ENCODE measurements at regions not wholly inside any gene's neighbourhood (a gene's known extent, or its start where the extent isn't known, plus 50 kb on each side); places are given as distances from the start of the nearest gene placed in this dataset.
A peak's percentile ranks its signal among the peaks of the same experiment; 100 is the strongest.

DNA sequence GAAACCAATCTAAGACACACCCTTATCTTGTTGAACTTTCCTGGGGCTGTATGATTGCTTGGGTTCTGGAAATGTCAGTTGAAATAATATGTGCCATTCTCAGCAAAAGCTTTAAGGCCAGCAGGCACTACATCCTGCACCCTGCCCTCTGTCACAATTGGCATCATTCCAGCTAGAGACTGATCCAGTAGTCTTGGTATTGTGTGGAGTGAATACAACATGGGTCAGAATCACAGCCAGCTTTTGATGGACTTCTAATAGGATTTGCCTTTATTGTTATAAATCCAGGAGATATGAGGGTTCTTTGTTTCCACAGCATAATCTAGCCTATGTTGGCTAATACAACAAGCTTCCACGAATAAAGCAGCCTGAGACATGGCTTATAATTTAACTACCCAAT is 617.0 kb upstream of the CDH2 start:
- no peak for DNase-seq

DNA sequence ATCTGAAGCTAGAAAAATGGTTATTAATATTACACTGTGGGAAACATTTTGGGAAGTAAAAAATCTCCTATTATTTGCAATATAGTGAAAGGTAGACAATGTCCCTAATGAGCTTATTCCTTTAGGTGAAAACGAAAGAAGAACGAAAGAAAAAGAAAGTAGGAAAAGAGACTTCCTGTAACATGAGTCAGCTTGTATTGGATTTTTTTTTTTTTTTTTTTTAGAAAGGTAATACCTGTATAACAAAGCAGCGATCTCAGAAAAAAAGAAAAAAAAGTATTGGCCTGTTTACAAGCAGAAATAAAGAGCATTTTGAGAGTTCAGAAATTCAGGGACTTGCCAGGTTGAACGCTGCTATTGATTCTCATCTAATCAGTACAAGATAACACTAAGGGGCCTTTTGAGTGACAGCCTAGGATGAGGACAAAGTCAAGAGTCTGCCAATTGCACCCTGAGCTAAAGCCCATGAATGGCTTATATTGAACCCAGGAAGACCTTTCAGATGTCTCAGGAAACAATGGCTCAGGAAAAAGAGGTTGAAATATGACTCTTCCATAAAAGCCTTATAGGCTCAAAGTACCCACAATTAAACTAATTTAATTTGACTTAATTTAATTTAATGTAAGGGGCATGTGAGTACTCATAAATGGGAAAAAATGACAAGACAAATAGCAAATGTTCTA is 615.6 kb upstream of the CDH2 start:
- DNase-seq: no peak

DNA sequence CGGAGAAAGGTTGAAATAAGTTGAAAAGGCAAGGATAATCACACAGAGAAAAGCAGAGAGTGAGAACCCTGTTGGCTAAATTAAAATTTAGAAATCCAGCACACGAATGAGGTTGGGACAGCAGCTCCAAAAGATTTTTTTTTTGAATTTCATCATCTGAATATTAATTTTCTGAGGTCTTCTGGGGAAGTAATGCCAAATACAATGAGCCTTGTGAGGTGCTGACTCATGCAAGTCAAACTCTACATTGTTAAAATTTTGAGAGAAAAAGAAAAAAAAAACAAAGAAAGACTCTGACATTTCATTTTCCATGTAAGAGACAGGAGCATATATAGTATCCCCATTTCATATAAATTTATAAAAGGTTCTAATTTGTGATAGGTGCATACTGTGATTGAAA is 614.2 kb upstream of the CDH2 start:
- no peak for DNase-seq

DNA sequence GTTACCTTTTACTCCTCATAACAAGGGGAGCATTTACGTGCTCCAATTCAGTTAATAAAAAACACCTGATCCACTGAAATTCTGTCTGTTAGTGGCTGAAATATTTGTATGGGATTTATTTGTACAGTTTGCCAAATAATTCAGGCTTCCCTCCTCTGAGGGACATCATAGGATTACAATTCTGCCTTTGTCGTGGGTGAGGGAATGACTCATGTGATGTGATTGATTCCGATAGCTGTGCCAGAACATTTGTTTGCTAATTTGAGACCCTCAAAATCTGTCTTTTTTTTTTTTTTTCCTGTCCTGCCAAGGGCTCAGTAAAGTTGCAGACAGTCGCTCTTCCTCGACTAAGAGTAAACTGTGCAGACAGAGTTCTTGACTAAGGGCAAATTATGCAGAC is 612.6 kb upstream of the CDH2 start:
- no peak for DNase-seq

DNA sequence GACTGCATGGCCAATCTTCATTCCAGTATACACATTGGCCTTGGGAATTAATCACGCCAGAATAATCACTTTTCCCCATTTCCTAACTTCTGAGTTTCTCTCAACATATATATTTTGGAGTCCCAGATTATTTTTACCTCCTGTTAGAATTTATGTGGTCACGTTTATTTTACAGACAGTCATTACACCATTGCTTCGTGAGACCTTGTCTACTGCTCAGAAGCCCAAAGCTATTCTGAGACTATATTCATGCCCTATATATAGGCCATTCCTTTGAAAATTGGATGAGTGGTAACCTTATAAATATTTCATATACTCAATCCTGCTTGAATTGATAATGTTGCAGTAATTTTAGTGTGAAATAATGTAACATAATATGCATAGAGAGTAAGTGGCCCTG is 610.0 kb upstream of the CDH2 start:
- no peak for DNase-seq

DNA sequence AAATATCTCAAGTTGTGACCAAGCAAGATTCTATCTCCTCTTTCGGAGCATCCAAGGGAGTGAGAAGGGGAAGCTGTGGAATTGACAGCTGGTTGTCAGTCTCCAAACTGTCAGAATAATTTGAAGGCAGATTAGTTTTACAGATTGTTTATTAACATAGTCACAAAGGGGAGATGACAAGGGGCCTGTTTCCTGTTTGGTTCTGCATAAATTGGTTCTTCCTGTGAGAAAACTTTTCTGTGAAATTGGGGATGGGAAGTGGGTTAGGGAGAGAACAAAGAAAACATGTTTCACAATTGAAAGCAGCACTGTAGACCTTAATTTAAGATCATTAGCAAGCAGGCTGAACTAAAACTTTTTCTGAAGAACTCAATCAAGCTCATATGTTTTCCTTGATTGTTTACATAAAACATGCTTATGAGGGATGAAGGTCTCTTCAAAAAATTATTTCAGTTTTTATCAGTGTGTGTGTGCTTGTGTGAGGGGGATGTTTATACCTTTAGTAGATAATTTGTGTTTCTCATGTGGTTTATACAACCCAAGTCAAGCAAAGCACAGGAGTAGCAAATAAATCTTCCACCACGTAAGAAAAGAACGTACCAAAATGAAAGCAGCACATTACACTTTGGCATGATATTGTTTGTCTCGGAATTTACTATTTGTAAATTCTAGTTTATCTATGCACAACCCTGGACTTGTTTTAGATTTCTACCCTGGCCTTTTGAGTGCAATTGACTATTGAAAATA is 604.9 kb upstream of the CDH2 start:
- no peak for DNase-seq

DNA sequence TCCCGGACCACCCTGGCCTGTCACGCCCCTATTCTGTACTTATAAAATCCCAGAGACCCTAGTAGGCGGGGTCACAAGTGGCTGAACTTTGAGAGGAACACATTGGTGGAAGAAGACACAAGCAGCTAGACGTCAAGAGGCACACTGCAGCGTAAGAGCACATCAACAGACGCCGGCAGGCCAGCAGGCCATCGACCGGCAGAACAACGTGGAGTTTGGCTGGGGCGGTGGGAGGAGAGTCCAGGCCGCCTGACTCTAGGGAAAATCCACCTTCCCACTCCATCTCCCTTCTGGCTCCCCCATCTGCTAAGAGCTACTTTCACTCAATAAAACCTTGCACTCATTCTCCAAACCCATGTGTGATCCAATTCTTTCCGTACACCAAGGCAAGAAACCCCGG is 601.8 kb upstream of the CDH2 start:
- DNase-seq: no peak

DNA sequence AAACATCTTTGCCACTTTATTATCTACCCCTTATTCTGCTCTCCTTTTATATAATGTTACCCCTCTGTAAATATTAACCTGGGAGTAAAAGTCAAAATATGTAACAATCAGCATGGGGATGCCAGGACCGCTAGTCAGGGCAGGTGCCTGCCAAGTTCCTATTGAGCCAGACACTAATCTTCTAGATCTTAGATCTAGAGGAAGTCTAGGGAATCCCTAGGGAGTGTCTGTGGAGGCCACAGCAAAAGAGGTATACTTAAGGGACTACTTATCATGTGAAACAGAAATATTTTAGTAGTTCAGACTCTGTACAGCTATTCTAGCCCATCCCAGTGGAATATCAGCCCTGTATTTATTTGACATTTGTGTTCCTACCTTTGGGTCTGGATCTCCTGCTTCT is 600.8 kb upstream of the CDH2 start:
- no peak for DNase-seq

DNA sequence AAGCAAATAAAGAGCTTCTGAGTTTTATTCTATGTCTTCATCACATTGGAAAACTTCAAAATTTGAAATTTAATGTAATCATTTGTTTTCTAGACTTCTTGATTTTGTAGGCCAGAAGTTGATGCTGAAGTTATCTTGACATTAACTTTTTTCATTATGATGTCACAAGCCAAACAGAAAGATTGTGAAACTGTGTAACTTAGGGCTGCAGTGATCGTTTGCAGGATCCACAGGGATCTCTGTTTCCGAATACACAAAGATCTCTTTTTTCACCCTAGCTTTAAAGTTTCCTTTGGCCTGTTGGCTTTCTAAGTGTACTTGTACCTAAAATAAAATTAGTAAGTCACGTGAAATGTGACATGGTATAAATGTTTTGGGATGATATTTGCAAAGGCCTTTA is 594.9 kb upstream of the CDH2 start:
- no peak for DNase-seq

DNA sequence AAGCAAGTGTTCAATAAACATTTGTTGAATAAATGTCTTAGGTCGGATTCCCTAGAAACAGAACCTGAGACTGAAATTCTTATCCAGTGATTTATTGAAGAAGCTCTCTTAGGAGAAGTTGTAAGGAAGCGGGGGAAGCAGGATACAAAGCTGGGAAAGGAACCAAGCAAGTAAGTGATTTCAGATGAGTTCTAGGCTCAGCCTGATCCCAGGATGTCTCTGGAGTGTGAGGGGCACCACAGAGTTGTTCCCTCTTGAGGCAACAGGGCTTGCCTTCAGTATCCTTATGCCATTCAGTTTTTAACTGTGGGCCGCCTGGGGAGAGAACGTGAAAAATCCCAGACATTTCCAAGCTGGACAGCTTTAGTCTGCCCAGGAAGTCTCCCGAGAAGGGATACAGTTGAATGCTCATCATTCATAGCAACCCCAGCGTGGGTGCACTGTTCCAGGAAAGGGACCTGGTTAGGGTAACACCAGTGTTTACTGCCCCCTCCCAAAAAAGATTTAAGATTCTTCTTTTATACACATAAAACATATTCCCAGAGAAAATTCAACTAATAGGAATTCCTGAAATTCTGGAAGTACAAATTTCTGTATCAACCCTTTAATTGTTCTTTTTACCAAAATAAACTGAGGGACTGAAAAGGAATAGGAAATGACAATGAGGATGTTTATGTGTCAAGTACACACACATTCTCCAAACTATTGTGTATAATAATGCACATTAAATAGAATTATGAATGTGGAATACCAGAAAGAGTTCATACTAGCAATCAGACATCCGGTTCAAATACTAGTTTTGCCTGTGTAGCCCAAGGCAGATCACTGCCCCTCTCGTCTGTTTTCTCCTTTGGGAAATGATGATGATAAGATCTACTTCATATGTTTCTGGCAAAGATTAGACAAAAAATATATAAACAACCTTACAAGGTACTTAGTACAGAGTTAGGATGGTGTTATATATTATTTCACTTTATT is 592.1 kb upstream of the CDH2 start:
- DNase-seq: no peak

DNA sequence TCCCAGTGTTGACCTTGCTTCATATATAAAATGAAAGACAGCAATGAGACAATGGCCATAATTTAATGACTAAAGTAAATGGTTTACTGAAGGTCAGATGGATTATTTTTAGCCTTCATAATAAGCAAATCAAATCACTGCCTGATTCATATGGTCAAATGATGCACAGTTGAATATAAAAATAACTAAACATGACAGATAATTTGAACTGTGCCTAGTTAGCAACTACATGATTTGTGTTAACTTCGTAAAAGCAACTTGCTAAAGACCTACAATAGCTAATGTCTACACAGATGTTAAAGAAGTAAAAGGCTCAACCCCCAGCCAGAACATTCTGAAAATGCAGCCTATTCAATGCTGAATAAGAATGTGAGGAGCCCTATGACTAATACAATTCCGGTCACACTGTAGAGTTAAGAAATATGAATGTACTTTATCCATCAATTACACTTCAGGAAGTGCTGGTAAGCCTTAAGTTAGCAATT is 590.8 kb upstream of the CDH2 start:
- DNase-seq: peak; percentile 53

DNA sequence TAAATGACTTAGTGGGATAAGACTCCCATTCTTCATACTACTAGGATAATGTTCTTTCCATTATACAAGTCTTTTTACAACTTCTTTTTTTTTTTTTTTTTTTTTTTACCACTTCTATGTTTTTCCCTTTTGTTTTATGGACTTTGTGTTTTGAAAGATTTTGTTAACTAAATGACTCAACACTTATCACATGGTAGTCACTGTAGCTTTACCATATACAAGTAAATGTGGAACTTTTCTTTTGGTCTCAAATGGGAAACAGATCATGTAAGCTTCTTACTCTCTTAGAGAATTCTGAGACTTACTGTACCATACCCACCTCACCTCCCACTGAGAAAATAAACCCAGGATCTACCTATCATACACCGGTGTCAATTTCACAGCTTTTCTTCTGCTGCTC is 590.3 kb upstream of the CDH2 start:
- no peak for DNase-seq

DNA sequence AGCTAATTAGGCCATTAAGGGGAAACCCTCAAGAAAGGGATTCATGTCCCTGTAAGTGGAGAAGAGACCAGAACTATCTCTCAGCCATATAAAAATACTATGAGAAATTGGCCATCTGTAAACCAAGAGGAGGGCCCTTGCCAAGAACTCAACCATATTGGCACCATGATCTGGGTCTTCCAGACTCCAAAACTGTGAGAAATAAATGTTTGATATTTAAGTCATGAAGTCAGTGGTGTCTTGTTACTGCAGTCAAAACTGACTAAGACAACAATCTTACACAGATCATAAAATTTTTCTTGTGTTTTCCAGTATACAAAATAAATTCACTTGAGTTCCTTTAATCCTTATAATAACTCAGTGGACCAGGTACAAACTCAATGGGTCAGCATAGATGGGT is 589.8 kb upstream of the CDH2 start:
- DNase-seq: no peak

DNA sequence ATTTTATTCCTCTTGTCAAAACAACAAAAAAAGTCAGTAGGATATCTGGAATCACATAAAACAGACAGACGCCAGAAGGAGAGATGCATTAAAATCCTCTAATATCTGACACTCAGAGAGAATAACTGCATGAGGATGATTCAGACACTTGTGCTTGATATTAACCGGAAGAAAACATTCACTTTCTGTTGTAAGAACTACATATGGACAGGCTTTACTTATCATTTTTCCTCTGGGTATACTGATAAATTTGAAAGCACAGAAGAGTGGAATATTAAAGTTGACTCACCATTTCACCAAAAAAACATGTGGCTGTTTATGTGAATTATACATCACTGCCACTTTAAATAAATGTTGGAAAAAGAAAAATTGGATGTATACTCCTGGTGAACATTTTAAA is 589.1 kb upstream of the CDH2 start:
- DNase-seq: no peak

DNA sequence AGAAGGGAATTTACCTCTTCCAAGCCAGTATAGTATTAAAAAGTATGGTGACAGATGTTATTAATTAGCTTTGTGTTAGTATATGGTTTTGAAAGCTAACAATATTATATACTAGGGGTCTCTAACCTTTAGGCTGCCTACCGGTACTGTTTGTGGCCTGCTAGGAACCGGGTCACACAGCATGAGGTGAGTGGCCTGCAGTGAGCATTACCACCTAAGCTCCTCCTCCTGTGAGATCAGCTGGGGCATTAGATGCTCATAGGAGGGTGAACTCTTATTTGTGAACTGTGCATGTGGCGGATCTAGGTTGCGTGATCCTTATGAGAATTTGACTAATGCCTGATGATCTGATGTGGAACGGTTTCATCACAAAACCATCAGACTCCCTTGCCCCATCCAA is 583.4 kb upstream of the CDH2 start:
- DNase-seq: no peak

DNA sequence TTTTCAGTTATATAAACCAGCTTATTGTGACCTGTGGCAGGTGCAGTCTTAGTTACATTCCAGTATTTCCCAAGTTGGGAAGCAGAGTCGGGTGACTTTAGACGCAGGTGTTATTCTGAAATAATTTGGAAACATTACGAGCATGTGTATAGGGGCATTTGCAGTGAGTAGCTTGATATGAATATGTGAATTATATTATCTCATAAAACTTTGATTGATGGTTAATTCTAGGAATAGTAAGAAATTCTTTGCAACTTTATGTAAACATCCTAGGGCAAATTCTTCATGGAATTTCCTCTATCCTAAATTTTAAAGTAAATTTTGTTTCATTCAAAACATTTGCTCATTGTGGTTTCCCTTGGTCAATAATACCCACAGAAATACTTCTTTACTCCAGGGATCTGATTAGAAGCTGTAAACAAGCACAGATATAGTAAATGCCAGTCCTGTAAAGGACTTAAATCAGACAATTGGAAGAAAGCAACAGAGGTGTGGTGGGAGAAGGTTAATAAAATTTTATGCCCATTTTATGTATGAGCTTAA is 580.6 kb upstream of the CDH2 start:
- no peak for DNase-seq

DNA sequence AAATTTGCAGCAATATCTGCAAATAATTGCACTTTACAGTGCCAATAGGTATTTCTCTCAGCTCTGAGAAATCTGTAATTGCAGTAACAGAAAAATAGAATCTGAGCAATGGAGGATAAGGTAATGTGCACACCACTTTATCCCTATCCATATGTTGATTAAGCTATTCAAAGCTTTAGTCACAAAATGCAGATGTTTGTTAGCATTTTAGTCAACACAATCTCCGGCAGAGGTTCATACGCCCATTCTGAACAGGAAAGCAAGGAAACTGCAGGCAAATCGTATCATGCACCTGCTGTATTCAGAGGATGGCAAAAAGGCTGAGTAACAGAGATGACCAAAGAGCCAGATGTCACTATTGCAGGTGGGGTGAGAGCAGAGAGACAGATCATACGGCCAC is 566.2 kb upstream of the CDH2 start:
- DNase-seq: no peak

DNA sequence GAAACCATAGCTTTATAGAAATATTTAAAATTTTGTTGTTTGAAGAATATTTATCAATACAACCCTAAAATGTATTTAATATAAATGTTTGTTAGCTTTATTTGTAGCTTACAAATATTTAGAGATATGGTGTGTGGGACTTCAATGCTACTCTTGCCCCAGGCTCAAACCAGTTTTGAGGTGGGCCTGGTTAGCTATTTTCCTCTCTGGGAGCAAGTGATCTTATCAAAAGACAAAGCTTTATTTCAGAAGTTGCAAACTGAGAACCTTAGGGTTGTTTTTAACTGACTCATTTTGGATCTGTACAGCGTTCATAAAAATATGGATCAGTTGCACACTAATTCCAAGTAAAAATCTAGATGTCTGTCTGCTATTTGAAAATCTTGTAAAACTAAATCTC is 563.6 kb upstream of the CDH2 start:
- DNase-seq: no peak

DNA sequence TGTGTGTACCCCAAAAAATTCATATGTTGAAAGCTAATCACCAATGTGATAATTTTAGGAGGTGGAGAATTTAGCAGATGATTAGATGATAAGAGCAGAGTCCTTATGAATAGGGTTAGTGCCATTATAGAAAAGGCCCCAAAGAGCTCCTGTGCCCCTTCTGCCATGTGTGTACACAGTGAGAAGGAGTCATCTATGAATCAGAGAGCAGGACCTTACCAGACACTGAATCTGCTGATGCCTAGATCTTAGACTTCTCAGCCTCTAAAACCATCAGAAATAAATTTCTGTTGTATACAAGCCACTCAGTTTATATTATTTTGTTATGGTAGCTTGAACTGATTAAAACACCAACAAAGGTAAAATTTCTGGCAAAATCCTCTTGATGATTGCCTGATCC is 560.0 kb upstream of the CDH2 start:
- no peak for DNase-seq

DNA sequence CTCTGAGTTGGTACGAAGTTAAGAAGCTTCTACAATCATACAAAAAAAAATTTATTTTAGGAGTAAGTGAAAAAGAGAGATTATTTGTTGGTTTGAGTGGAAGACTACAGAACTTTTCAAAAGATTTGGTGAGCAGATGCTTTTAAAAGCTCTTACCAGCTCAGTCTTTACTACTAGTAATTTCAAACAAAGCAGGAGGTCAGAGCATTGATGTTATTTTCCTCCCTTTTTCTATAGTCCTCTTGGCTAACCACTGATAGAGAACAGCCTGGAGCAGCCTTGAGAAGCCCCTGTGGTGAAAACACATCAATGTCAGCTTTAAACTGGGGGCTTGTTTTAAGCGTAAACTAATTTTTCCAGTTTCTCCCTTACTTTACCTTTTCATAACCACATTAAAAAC is 559.3 kb upstream of the CDH2 start:
- no peak for DNase-seq

DNA sequence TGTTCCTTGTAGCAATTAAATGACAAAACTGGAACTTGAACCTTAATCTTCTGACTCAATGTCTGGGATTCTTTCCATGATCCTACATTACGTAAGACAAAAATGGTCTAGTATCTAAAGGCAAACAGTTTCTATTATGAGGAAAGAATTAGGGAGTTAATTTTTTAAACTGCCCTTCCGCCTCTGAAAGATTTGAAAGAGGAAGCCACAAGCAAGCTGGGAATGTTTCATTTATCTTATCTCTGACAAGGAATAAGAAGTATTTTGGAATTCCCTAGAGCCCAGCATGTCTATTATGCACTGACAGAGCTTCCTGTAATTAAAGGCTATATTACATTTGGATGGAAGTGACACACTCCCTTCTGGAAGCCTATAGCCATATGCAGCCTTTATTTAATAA is 558.8 kb upstream of the CDH2 start:
- peak; percentile 71 for DNase-seq

DNA sequence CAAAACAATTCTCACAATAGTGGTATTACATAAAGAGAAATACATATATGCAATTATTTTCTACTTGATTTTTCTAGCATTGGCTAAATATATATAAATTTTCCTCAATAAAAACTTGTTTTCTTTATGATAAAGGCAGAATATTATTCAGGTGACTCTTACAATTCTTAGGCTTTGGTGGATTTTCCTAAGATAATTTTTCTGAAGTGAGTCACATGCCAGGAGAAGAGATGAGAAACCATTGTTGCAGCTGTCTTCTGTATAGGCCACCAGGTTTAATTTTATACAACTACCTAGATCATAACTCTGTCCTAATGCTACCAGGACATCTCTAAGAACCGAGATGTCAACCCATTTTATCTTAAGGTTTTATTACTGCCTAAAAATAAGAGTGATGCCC is 552.4 kb upstream of the CDH2 start:
- peak; percentile 33 for DNase-seq

DNA sequence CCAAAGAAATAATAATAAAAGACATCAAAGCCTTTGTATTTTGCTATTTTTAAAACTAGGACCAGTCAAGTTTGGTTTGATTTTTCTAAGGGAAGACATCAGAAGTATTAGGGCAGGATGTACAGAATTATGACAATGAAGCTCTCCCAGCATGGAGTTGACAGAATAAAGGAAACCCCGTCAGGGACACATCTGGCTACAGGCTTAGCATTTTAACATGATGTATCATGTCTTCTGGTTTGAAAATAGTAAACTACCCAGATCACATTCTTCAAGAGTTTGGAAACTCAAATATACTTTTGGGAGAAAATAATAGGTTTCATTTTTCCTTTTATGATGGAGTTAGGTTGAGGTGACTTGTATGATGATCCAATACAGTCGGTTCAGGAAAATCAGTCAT is 552.0 kb upstream of the CDH2 start:
- no peak for DNase-seq
